ENCODE measurements at regions not wholly inside any gene's neighbourhood (a gene's known extent, or its start where the extent isn't known, plus 50 kb on each side); places are given as distances from the start of the nearest gene placed in this dataset.

- TF ChIP-seq CTCF (IDR thresholded peaks at IDR 0.05; ENCODE audit: low read length) (no peak), EZH2 (IDR thresholded peaks at IDR 0.05; ENCODE audit: borderline replicate concordance, low read length) (no peak)
Measured at GRCh38 chr4:100908540-100908939, 390.7 kb upstream of the EMCN start.
